ENCODE measurements at regions not wholly inside any gene's neighbourhood (a gene's known extent, or its start where the extent isn't known, plus 50 kb on each side); places are given as distances from the start of the nearest gene placed in this dataset.

GRCh38 chr19:27793644-27794493 is 1419.1 kb downstream of the UQCRFS1 start:
- DNase-seq (ENCODE audit: low read depth in 1 of 2, low spot score in 1 of 2) (peak; percentile 99), ATAC-seq (peak; percentile 93 to 97), FAIRE-seq (peak; percentile 99)
- Histone ChIP-seq H3K4me1 (peaks cover 8% of the 10 kb centered on the region; the same call in 1 of the 3 replicates), H3K4me3 (peak overlapping the region; percentile 81), H3K9me3 (peaks cover 14% of the 10 kb centered on the region; the same call in 2 of the 3 replicates), H3K4me2 (peak overlapping the region; percentile 96), H3K27ac (peak overlapping the region; percentile 89)
- ChIA-PET CTCF (interaction anchor here (0.8 to 2.9 kb wide), 4 partner anchors 11 to 71 kb away, joined by 3 to 13 read pairs (median 4); no protein-coding TSS in a partner anchor), POLR2A (interaction anchor here (0.8 to 2.2 kb wide), 9 partner anchors 9 to 1812 kb away, joined by 3 to 20 read pairs (median 4); partner anchors contain the start of gene POP4)
- TF ChIP-seq, protein P1, sequence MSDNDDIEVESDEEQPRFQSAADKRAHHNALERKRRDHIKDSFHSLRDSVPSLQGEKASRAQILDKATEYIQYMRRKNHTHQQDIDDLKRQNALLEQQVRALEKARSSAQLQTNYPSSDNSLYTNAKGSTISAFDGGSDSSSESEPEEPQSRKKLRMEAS (IDR thresholded peaks at IDR 0.05): peak; percentile 80
- TF ChIP-seq JUN (IDR thresholded peaks at IDR 0.05) (peak; percentile 72 to 94; a peak in 4 of 5 replicates), NFE2L2 (conservative IDR thresholded peaks at IDR 0.05; ENCODE audit: low read length) (no peak; the same call in 1 of the 2 replicates), HMGXB4 (CRISPR knock-in tag; IDR thresholded peaks at IDR 0.05; ENCODE audit: borderline replicate concordance) (peak; percentile 78; the same call in 1 of the 2 replicates), SMC3 (IDR thresholded peaks at IDR 0.05) (no peak), EP300 (IDR thresholded peaks at IDR 0.05) (no peak), ZC3H11A (IDR thresholded peaks at IDR 0.05) (no peak), GATA3 (IDR thresholded peaks at IDR 0.05; ENCODE audit: borderline replicate concordance) (no peak), POLR2A (IDR thresholded peaks at IDR 0.05; ENCODE audit: low read length) (peak; percentile 92), TFCP2L1 (CRISPR knock-in tag; IDR thresholded peaks at IDR 0.05) (peak; percentile 70; the same call in 1 of the 2 replicates), EHF (CRISPR knock-in tag; IDR thresholded peaks at IDR 0.05) (no peak; the same call in 1 of the 2 replicates), CHD2 (IDR thresholded peaks at IDR 0.05; ENCODE audit: low read length, partially characterized antibody) (peak; percentile 11), FOSL2 (IDR thresholded peaks at IDR 0.05) (no peak), FOSL2 (CRISPR knock-in tag; IDR thresholded peaks at IDR 0.05) (peak; percentile 49; the same call in 1 of the 2 replicates), CTCF (IDR thresholded peaks at IDR 0.05) (no peak), CHD4 (IDR thresholded peaks at IDR 0.05; ENCODE audit: borderline replicate concordance) (no peak), PHF8 (IDR thresholded peaks at IDR 0.05; ENCODE audit: borderline replicate concordance, low read depth) (peak; percentile 84), E2F6 (IDR thresholded peaks at IDR 0.05; ENCODE audit: borderline replicate concordance, low read depth) (peak; percentile 62; the same call in 1 of the 2 replicates), JUNB (IDR thresholded peaks at IDR 0.05) (no peak), TP53 (CRISPR knock-in tag; IDR thresholded peaks at IDR 0.05) (0 out of 2 replicates have a peak, but pooled peaks have one; percentile 70), MYC (IDR thresholded peaks at IDR 0.05; ENCODE audit: borderline replicate concordance, low read length) (peak; percentile 81), RARB (CRISPR knock-in tag; IDR thresholded peaks at IDR 0.05) (no peak), ESRRA (IDR thresholded peaks at IDR 0.05; ENCODE audit: borderline replicate concordance, low read length) (peak; percentile 96), KDM5A (IDR thresholded peaks at IDR 0.05) (peak; percentile 69)
- TF ChIP-seq, protein P2, sequence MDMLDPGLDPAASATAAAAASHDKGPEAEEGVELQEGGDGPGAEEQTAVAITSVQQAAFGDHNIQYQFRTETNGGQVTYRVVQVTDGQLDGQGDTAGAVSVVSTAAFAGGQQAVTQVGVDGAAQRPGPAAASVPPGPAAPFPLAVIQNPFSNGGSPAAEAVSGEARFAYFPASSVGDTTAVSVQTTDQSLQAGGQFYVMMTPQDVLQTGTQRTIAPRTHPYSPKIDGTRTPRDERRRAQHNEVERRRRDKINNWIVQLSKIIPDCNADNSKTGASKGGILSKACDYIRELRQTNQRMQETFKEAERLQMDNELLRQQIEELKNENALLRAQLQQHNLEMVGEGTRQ (IDR thresholded peaks at IDR 0.05): peak; percentile 36
- TF ChIP-seq, protein P3, sequence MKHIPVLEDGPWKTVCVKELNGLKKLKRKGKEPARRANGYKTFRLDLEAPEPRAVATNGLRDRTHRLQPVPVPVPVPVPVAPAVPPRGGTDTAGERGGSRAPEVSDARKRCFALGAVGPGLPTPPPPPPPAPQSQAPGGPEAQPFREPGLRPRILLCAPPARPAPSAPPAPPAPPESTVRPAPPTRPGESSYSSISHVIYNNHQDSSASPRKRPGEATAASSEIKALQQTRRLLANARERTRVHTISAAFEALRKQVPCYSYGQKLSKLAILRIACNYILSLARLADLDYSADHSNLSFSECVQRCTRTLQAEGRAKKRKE (CRISPR knock-in tag; IDR thresholded peaks at IDR 0.05; ENCODE audit: low read depth): peak; percentile 26; the same call in 1 of the 2 replicates
- TF ChIP-seq, protein P4, sequence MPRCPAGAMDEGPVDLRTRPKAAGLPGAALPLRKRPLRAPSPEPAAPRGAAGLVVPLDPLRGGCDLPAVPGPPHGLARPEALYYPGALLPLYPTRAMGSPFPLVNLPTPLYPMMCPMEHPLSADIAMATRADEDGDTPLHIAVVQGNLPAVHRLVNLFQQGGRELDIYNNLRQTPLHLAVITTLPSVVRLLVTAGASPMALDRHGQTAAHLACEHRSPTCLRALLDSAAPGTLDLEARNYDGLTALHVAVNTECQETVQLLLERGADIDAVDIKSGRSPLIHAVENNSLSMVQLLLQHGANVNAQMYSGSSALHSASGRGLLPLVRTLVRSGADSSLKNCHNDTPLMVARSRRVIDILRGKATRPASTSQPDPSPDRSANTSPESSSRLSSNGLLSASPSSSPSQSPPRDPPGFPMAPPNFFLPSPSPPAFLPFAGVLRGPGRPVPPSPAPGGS (IDR thresholded peaks at IDR 0.05): peak; percentile 69
- WGBS (ENCODE audit: missing lambda C conversion rate): 1% methylated on average over 50 of the region's 51 CpGs

Measured in A549 (cell line).